Non-pigmented ciliary epithelial cell (primary cell): ENCODE measurements at regions not wholly inside any gene's neighbourhood (a gene's known extent, or its start where the extent isn't known, plus 50 kb on each side); places are given as distances from the start of the nearest gene placed in this dataset.

Source experiments
- DNase-seq: peaks from one replicate; pipeline ENCODE4 v3.0.0-alpha.2; 2010; ENCODE audit warnings: low read depth

DNA sequence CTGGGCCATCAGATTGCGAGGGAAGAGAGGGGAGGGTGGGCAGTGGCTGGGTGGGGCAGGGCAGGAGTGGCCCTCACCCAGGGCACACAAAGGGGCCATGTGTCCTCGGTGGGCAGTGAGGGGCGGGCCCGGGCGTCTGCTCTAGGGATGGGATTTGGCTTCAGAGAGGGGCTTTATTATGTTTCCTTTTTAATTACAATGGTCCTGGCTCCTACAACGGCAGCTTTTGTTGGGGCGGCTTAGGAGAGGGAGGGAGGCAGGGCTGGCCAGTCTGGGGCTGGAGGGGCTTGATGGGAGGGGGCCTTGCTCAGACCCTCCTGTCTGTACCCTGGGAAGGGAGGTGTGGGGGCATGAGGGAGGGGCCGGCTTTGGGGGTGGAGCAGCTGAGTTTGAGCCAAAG lies 102.8 kb upstream of the WNT4 start:
- DNase-seq: no peak

DNA sequence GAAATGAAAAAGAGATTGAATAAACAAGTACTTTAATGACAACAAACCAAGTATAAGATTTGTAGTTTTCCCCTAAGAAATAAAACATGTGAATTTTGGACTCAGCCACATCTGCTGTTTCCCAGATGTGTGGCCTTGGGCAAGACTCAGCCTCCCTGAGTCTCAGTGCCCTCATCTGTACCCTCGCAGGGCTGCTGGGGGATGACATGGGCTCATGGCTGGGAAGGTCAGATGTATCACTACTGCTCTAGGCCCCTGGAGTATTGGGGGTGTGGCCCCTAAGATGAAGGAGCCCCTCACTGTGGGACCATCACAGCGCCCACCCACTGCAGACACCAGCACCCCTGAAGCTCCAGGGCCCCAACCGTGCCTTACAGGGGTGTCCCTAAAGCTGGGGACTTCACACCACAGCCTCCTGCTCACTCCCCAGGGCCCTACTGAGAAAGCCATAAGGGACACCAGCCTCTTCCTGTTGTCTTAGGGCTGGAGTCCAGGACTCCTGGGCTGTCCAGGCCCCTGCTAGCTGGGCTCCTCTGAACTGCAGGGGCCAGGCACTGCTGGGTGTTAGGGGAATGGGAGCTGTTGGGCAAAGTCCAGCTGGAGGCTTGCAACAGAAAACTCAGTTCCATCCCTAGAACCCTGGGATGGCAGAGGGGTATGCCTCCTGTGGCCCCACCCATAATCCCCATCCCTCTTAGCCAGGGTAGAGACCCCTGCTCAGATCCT lies 104.0 kb upstream of the WNT4 start:
- DNase-seq: no peak

DNA sequence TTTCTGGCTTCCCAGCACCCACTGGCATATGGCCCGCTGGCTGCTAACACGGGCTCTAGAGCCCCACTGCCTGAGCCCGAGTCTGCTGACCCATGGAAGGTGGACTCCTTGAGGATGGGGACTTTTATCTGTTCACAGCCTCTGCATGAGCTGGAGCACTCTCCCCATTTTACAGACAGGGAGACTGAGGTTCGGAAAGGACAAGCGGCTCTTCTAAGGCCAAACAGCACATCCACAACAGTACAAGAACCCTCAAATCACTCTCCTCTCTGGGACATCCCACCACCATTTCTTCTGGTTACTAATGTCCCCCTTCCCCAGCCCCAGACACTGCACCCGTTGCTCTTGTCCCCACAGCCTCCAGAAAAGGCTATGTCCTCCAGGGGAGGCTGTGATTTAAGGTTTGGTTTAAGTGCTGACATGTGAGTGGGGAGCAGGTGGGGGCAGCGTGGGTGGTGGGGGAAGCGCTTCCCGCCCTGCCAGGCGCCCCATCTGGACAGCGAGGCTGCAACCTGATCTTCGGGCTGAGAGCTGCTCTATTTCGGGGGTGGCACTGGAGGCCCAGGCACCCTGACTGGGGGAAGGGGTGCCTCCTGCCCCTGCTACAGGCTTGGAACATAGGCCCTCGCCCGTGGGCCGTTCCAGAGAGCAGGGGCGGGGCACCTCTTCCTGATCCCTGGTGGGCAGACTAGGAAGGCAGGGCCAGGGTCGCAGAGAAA lies 104.8 kb upstream of the WNT4 start:
- no peak for DNase-seq

GRCh38 chr1:22248746-22249145 lies 105.8 kb upstream of the WNT4 start:
- DNase-seq: no peak

DNA sequence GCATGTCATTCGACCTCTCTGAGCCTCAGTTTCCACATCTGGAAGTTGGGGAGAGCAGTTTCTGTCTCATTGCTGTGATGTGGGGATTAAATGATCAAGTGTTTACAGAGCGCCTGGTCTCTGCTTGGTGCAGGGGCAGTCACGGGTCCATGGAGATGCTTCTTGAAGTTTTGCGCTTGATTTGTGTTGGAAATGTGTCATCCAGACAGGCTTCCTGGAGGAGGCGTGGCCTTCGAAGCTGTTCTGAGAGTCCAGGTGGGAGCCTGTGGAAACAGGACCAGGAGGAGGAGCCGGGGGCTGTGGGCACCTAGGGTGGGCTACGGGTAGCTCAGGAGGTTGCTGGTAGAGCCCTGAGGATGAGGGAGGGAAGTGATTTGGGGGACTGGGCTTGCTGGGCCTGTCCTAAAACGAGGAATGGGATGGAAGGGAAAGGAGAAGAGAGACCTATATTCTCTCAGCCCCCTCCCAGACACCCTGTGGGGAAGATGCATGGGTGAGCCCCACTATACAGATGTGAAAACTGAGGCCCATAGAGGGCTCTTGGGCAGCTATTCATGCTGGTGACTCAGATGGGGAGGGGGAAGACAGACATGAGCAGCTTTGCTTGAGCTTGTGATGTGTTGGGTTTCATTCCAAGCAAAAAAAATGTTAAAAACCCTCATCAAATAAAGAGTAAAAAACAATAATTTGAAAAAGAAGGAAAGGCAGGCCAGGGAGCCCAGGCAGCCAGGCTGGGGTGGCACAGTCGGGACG lies 107.2 kb upstream of the WNT4 start:
- no peak for DNase-seq

DNA sequence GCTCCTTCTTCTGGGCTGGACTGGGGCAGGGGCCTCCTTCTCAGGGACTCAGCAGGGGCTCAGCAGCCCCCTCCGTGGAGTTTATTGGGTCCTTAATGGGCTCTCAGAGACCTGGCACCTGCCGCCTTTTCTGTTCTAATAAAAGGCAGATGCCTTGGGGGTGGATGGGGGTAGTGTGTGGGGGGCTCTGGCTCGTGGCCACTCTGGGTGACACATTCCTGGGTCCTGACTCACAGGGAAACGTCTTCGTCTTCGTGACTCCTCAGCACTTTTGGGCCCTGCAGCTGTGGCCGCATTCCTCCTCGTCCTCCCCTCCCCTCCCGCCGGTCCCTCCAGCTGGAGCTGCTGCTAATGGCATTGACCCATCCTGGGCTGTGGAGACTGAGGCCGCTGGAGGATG lies 107.8 kb upstream of the WNT4 start:
- DNase-seq: no peak

- no peak for DNase-seq
Observed at GRCh38 chr1:22252251-22252650, 109.4 kb upstream of the WNT4 start.

DNA sequence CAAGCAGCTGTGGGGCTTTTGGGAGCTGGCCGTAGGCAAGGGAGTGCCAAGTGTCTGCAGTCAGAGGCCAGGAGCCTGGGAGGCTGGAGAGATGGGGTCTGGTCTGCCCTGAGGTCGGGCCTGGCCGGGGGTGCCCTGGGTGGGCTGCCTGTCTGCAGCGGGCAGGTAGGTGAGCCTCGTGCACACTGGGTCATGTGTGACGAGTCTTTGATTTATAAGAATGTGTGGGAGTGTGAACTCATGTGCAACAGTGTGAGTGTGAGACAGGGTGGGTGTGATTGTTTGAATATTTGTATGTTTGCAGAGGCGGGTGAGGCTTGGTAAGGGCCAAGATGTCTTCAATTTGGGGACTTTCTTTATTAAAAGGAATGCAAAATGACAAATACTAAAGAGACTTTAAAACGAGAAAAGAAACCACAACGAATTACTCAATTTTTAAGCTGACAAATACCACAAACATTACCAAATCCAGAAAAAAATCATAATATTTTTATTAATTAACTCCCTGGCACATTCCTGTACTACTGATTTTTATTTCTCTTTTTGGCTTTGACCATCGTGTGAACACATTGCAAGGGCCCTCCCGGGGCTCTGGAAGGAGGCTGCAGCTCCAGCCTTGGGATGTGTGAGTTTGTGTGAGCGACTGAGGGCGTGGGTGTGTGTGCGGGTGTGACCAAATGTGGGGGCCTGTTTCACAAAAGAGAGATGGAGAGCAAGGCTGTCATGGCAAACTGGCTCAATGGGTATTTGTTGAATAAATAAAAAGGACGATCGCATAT lies 110.3 kb upstream of the WNT4 start:
- no peak for DNase-seq

DNA sequence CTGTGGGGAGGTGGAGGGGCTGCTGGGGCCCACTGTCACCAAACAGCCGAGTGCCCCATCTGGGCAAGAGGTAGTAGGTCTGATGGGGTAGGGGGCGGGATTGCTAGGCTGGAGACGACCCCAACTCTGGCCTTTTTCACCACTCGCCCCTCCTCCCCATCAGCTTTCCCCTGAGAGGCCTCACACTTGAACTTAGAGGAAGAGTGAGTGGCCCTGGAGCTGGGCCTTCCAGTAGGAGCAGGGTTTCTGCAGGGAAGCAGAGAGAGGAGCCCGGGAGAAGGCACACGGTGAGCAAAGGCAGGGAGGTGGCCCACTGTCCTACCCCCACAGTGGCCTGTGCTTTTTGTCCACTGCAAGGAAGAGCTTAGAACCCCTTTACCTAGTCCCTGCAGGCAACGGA lies 111.9 kb upstream of the WNT4 start:
- DNase-seq: no peak

GRCh38 chr1:22255341-22256212 lies 112.7 kb upstream of the WNT4 start:
- no peak for DNase-seq

DNA sequence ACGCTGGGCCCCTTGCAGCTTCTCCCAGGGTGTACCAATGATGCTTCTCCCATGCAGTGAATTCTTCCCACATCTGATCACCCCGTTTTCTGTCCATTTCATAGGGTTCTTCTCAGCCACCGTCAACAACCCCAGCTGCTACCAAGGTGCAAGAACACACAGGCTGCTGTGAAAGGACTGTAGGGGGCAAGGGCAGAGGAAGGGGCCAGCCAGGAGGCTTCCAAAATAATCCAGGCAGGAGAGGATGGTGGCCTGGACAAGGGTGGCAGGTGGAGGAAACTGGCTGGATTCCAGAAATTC lies 113.3 kb upstream of the WNT4 start:
- DNase-seq: no peak

DNA sequence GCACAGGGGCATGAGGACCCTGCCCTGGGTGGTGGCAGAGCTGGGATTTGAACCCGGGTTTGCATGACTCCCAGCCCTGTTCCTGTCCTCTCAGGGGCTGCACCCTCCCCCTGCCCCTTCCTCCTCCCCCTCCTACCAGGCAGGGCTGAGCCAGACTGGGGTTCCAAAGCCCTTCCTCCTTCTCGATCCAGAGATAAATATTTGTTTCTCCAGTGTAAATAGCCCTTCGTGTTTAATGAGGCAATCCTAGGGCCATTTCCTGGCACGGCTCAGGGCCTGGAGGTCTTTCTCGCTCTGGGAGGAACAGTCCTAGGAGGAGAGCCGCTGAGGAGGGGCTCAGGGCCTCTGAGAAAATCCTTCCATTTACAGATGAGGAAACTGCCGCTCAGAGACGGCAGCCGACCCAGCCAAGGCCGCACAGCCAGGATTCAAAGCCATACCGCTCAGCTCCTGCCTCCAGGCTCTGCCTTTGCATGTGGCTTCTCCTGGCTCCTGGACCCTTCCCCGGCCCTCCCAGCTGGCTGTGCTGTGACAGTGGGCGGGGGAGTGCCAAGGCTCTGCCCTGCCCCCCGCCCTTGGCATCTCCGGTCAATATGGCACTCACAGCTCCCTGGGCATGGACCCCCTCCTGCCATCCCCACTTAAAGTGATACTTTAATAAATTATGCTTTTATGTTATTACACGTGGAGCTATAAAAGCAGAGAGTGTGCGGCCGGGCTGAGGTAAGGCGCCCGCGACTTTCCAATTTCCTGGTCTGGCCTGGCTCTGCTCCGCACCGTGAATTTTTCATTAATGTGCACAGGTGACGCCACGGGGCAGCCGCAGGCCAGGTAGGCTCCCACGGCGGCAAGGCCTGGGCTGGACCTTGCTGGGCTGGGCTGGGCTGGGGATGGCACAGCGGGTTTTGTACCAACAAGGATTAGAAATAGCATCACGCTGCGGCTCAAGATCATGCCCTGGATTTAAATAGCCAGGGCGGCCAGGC lies 114.7 kb upstream of the WNT4 start:
- DNase-seq: no peak

- no peak for DNase-seq
Observed at GRCh38 chr1:22258698-22259097, 115.8 kb upstream of the WNT4 start.

DNA sequence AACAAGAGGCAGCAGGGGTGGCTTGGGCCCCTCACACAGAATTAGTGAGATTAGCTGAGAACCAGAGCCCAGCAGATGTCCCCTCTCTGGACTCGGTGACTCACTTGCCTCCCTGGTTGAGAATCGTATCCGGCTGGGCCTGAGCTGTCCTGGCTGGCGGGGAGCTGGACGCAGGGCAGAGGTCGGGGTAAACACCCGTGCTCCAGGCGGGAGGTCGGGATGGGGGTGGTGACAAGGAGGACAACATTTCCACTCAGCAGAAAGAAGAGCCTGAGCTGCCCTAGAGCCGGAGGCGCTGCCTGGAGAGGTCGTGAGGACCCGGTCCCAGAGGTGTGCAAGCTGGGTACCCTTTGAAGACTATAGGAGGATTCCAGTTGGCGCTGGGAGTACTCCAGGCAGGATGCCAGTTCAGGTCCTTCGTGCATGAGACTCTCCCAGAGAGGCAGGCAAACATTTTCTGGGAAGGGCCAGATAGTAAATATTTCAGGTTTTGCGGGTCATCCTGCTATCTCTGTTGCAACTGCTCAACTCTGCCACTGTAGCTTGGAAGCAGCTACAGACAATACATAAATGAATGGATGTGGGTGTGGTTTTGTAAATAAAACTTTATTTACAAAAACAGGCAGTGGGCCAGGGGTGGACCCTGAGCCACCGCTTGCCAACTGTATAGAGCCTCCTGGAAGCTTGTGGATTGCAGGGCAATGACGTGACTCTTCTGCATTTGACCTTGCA lies 116.8 kb upstream of the WNT4 start:
- no peak for DNase-seq

GRCh38 chr1:22260860-22261432 lies 118.0 kb upstream of the WNT4 start:
- no peak for DNase-seq

DNA sequence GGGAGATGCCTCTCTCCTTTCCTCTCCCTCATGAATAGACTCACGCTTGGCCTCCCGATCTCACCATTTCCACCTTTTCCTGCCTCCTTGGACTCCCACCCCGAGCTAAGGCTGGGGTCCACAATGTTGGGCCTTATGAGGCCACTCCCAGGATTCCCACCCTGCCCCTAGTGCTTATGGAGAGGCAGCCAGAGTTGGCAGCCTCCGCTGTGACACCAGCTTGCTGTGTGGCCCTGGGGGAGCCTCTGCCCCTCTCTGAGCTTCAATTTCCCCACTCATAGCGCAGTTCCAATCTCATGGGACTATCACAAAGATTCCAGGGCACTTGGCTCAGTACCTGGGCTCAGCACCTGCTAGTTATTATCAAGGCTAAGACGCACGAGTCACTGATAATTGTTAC lies 118.7 kb upstream of the WNT4 start:
- no peak for DNase-seq

DNA sequence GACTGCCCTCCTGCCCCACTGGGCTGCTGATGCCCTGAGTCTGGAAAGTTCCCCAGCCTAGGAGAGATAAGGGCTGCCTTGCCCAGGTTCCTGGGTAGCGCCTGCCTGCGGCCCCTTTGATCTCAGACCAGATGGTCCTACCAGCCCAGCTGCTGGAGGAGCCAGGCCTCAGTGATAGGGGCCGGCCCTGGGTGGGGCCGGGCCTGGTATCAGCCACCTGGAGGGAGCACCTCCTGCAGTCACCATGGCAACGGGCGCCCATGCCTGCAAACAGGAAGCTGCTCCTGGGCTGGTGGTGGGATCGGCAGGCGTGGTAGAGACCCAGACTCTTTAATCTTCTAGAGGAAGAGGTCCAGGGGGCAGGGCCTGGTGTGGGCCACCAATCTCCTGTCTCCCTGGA lies 119.7 kb upstream of the WNT4 start:
- DNase-seq: no peak

DNA sequence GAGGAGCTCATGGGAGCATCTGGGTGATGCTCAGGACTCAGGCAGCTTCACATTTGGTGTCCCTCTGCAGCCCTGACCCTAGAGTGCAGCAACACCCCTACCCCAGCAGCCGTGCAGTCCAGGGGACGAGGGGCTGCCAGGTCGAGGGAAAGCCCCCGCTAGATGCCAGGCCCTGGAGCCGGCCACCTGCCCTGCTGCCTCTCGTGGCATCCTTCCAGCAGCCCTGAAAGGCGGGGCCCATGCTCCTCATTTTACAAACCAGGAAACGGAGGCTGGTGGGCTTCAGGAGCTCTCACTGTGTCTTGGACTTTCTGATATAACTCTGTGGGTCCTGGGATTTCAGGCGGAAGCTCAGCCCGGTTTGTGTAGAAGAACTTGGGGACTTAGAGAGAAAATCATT lies 120.5 kb upstream of the WNT4 start:
- no peak for DNase-seq
